NCI-H2107 treated with DMSO at 0.1 percent for 48 hours (cell line): ENCODE measurements at regions not wholly inside any gene's neighbourhood (a gene's known extent, or its start where the extent isn't known, plus 50 kb on each side); places are given as distances from the start of the nearest gene placed in this dataset.

Source experiments
- DNase-seq: peaks from one replicate; lab custom pipeline; 2025; ENCODE audit not compliant: unreplicated experiment; lab: John Stamatoyannopoulos, UW

DNA sequence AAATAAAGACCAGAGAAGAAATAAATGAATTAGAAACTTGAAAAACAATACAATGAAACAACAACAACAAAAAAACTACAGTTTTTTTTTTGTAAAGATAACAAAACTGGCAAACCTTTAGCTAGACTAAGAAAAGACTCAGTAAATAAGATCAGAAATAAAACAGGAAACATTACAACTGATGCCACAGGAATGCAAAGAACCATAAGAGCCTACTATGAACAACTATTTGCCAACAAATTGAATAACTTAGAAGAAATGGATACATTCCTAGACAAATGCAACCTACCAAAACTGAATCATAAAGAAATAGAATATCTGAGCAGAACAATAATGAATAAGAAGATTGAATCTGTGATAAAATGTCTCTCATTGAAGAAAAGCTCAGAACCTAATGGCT is 742.0 kb downstream of the ADGRL2 start:
- DNase-seq, result no peak

- DNase-seq, result no peak
Observed at GRCh38 chr1:82542141-82542540, 741.4 kb downstream of the ADGRL2 start.

GRCh38 chr1:82540006-82540405 is 739.3 kb downstream of the ADGRL2 start:
- DNase-seq, result no peak

GRCh38 chr1:82538876-82539275 is 738.1 kb downstream of the ADGRL2 start:
- no peak for DNase-seq

DNA sequence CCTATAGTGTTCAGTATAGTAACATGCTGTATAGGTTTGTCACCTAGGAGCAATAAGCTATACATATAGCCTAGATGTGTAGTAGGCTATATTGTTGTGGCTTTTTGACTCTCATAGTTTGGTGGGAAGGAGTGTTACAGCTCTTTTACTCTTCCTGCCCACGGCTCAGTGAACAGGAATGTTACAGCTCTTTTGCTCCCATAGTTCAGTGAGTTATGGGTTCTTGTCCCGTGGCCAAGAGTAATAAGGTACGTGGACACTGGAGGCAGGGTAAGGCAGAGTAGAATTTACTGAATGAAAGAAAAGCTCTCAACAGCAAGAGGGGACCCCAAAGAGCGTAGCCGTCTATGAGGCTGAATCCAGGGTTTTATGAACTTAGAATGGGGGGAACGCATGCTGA is 734.3 kb downstream of the ADGRL2 start:
- no peak for DNase-seq

- no peak for DNase-seq
Observed at GRCh38 chr1:82525378-82525777, 724.6 kb downstream of the ADGRL2 start.

DNA sequence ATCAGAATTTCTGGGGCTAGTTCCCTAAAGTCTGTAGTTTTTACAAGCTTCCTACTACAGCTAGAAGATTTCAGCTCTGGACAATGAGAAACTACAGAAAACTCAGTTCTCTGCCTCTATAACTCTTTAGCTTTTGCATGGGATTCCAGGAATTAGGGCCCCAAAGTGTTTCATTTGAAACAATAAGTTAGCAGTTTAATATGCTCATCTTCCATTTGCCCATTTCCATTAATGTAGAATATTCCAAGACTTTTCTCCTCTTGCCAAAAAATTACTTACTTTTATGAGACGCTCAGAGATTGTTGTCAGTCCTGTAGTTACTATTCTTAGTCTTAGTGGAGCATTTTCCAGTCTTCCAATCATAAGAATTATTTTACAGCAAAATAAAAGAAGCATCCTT is 719.9 kb downstream of the ADGRL2 start:
- no peak for DNase-seq

DNA sequence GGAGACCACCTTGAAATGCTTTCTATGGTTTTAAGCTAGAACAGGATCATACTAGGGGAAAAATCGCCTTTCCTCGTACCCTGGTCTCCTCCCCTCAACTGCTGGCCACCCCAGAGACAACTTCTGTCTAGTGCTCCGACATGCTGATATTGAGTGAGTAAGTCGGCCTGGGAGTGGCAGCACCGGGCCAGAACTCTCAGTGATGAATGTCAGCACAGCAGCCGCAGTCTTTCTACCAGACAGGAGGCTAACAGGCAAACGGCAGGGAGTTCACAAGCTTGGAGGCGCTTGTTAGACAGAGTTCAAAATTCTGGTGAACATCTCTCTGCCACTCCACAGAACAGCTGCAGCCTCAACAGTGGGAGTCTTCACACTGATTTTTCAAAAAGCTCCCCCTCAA is 716.9 kb downstream of the ADGRL2 start:
- no peak for DNase-seq

GRCh38 chr1:82515650-82516049 is 714.9 kb downstream of the ADGRL2 start:
- no peak for DNase-seq

- DNase-seq, result no peak
Observed at GRCh38 chr1:82511441-82511840, 710.7 kb downstream of the ADGRL2 start.

GRCh38 chr1:82510431-82510830 is 709.7 kb downstream of the ADGRL2 start:
- DNase-seq, result no peak

DNA sequence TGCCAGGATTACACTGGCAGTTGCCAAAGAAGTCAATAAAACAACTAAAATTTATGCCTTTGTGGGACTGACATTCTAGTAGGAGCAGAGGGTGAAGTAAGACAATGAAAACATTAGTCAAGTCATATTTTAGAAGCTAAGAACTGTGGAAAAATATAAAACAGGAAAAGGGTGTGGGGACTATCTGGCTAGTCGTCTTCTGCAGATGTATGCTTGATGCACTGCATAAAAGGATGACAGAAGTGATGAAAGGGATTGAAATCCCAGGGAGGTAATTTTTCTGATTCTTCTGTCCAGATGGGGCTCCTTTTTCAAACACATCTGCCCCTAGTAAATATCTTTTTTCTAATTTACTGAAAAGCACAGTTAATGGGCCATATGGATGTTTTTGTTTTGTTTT is 706.3 kb downstream of the ADGRL2 start:
- DNase-seq, result no peak

DNA sequence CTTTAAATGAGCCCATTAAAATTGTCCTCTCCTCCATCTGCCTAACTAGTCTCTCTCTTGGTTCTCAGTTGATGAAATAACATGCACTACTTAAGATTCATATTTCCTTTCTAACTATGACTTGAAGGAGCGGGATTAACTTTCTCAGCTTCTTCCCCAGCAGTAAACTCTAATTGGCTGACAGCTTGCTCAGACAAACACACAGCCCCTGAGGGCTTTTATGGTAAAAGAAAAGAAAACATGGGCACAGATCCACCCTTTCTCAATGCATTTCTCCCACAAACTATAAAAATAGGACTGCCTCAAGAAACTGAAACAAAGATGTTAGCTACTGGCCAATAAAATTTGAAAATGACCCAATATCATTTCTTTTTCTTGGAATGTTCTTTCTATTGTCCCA is 703.1 kb downstream of the ADGRL2 start:
- DNase-seq, result no peak

- DNase-seq, result no peak
Observed at GRCh38 chr1:82499022-82499421, 698.3 kb downstream of the ADGRL2 start.

GRCh38 chr1:82494117-82494516 is 693.4 kb downstream of the ADGRL2 start:
- DNase-seq, result no peak

GRCh38 chr1:82492159-82492558 is 691.4 kb downstream of the ADGRL2 start:
- peak; percentile 13 for DNase-seq

DNA sequence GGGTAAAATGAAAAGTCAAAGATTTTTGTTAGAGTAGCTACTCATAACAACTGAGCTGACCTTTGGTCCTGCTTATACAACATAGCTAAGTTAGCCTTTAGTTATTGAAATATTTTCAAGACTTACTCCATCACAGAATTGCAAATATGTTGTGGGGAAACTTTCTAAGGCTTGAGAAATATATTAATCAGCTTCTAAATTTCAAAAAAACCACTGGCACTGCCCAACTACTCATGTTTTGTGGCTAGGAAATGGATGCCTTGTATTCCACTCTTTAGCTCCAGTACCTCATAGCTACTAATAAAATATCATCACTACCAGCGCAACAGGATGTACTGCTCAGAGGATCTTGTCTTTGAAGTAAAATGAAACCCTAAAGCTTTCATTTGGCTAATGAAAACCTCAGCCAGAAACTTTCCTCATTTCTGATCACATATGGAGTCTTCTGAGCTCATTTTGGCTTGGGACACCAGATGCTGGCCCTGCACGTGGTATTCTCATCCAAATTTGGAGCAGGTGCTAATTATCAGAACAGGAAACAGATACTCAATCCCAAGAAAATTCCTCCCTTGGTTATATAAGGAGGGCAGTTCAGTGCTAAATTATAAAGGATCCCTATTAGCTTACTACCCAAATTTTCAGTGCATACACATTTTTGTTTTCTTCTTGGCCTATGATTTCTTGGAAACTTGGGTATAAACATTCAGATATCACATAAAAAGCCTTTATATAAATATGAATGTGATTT is 690.7 kb downstream of the ADGRL2 start:
- DNase-seq, result no peak

DNA sequence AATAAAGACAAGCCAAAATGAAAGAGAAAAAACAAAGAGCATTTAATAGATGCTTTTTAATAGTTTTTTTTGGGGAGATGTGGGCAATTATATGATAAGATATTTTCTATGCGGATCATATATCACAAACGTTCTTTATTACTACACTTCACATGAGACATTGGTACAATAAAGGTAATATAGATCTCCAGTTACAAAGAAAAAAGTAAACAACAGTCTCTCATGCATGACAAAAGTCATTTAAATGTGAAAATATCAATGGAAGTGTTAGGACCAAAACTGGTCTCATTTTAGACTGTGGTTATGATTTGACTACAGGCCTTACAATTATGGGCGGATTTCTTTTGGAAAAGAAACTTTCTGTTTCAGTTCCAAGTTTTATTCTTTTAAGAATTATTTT is 687.0 kb downstream of the ADGRL2 start:
- peak; percentile 83 for DNase-seq

GRCh38 chr1:82486969-82487368 is 686.2 kb downstream of the ADGRL2 start:
- DNase-seq, result no peak

GRCh38 chr1:82486468-82486867 is 685.7 kb downstream of the ADGRL2 start:
- no peak for DNase-seq

- no peak for DNase-seq
Observed at GRCh38 chr1:82485591-82486369, 685.0 kb downstream of the ADGRL2 start.

DNA sequence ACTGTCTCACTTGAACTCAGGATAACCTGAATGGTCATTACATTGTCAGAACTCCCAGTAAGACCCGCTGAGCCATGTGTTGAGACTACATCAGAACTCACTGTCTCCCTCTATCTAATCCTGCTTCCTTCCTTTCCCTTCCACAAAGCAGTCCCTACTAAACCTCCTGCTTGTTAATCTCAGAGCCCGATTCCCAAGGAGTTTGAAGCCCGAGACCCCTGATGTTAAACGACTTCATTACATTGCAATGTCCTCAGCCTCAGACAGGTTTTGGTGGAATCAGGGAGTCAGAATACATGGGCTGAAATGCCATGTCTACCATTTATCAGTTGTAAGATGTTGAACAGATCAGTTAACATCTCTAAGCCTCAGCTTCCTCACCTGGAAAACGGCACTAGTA is 682.4 kb downstream of the ADGRL2 start:
- DNase-seq, result no peak

- no peak for DNase-seq
Observed at GRCh38 chr1:82478916-82479315, 678.2 kb downstream of the ADGRL2 start.
